H9 (cell line): ENCODE measurements at regions not wholly inside any gene's neighbourhood (a gene's known extent, or its start where the extent isn't known, plus 50 kb on each side); places are given as distances from the start of the nearest gene placed in this dataset.

Experiments
- DNase-seq: peaks from one replicate; pipeline ENCODE4 v3.0.0-alpha.2; 2017
- H2AFZ ChIP-seq: one replicate; pipeline ENCODE4 v1.6.1; 2013; ENCODE audit warnings: mild to moderate bottlenecking, low read length, control low read depth, moderate library complexity
- H2AK5ac ChIP-seq: 2 replicates; pipeline ENCODE4 v1.6.1; 2013; ENCODE audit warnings: low read length, control low read depth, mixed read lengths; ENCODE audit not compliant: insufficient read length
- H2BK120ac ChIP-seq: one replicate; pipeline ENCODE4 v1.6.1; 2013; ENCODE audit warnings: low read depth, mild to moderate bottlenecking, low read length, control low read depth, inconsistent platforms; ENCODE audit not compliant: poor library complexity, severe bottlenecking
- H2BK12ac ChIP-seq: 2 replicates; pipeline ENCODE4 v1.6.1; 2013; ENCODE audit warnings: low read length, control low read depth, mixed read lengths, low read depth; ENCODE audit not compliant: insufficient read length
- H2BK15ac ChIP-seq: 2 replicates; pipeline ENCODE4 v1.6.1; 2013; ENCODE audit warnings: low read depth, low read length, control low read depth
- H2BK20ac ChIP-seq: one replicate; pipeline ENCODE4 v1.6.1; 2013; ENCODE audit warnings: low read depth, mild to moderate bottlenecking, low read length, control low read depth, inconsistent platforms; ENCODE audit not compliant: poor library complexity, severe bottlenecking
- H2BK5ac ChIP-seq: 2 replicates; pipeline ENCODE4 v1.6.1; 2013; ENCODE audit warnings: low read length, control low read depth, mixed read lengths; ENCODE audit not compliant: insufficient read length
- H3K14ac ChIP-seq: 2 replicates; pipeline ENCODE4 v1.6.1; 2013; ENCODE audit warnings: low read length, control low read depth; ENCODE audit not compliant: insufficient read depth
- H3K18ac ChIP-seq: 2 replicates; pipeline ENCODE4 v1.6.1; 2013; ENCODE audit warnings: low read depth, mild to moderate bottlenecking, mixed read lengths, low read length, control low read depth; ENCODE audit not compliant: insufficient read length
- H3K23ac ChIP-seq: 2 replicates; pipeline ENCODE4 v1.6.1; 2013; ENCODE audit warnings: low read length, control low read depth, mixed read lengths, low read depth; ENCODE audit not compliant: insufficient read length
- H3K23me2 ChIP-seq: 2 replicates; pipeline ENCODE4 v1.6.1; 2013; ENCODE audit warnings: low read depth, mild to moderate bottlenecking, mixed read lengths, low read length, control low read depth; ENCODE audit not compliant: insufficient read length, poor library complexity, severe bottlenecking
- H3K27ac ChIP-seq: 2 replicates; pipeline ENCODE4 v1.5.1; 2013; ENCODE audit warnings: low read length, control low read depth, mixed read lengths, low read depth; ENCODE audit not compliant: insufficient read length
- H3K27me3 ChIP-seq: 2 replicates; pipeline ENCODE4 v1.6.1; 2013; ENCODE audit warnings: low read length, control low read depth, inconsistent platforms; ENCODE audit not compliant: insufficient read depth
- H3K4ac ChIP-seq: 2 replicates; pipeline ENCODE4 v1.6.1; 2013; ENCODE audit warnings: low read depth, mild to moderate bottlenecking, control low read depth, inconsistent platforms, low read length, moderate library complexity
- H3K4me1 ChIP-seq: 2 replicates; pipeline ENCODE4 v1.6.1; 2013; ENCODE audit warnings: low read length, control low read depth, inconsistent platforms; ENCODE audit not compliant: insufficient read depth
- H3K4me2 ChIP-seq: 2 replicates; pipeline ENCODE4 v1.6.1; 2013; ENCODE audit warnings: low read length, control low read depth, mixed read lengths; ENCODE audit not compliant: insufficient read length, insufficient read depth
- H3K56ac ChIP-seq: 2 replicates; pipeline ENCODE4 v1.6.1; 2013; ENCODE audit warnings: low read depth, mild to moderate bottlenecking, mixed read lengths, low read length, control low read depth; ENCODE audit not compliant: insufficient read length
- H3K79me1 ChIP-seq: 2 replicates; pipeline ENCODE4 v1.6.1; 2013; ENCODE audit warnings: low read depth, mild to moderate bottlenecking, moderate library complexity, low read length, control low read depth, inconsistent platforms; ENCODE audit not compliant: insufficient read depth, poor library complexity, severe bottlenecking
- H3K79me2 ChIP-seq: 2 replicates; pipeline ENCODE4 v1.6.1; 2013; ENCODE audit warnings: low read length, control low read depth, inconsistent platforms; ENCODE audit not compliant: insufficient read depth
- H3K9ac ChIP-seq: 2 replicates; pipeline ENCODE4 v1.6.1; 2013; ENCODE audit warnings: low read length, control low read depth, mixed read lengths; ENCODE audit not compliant: insufficient read length; ENCODE audit errors: extremely low read depth
- H3K9me3 ChIP-seq: one replicate; pipeline ENCODE4 v1.6.1; 2013; ENCODE audit warnings: low read depth, low read length, inconsistent platforms; ENCODE audit not compliant: control insufficient read depth
- H3T11ph ChIP-seq: one replicate; pipeline ENCODE4 v1.6.1; 2013; ENCODE audit warnings: mild to moderate bottlenecking, low read length, control low read depth, inconsistent platforms
- H4K20me1 ChIP-seq: one replicate; pipeline ENCODE4 v1.6.1; 2013; ENCODE audit not compliant: control insufficient read depth, insufficient read length, insufficient read depth
- H4K5ac ChIP-seq: 2 replicates; pipeline ENCODE4 v1.6.1; 2013; ENCODE audit warnings: low read depth, mild to moderate bottlenecking, mixed read lengths, low read length, control low read depth; ENCODE audit not compliant: insufficient read length
- H4K8ac ChIP-seq: replicated peaks from 2 replicates; pipeline ENCODE4 v1.6.1; 2013; ENCODE audit warnings: low read length, control low read depth, mixed read lengths, low read depth; ENCODE audit not compliant: insufficient read length
- H4K91ac ChIP-seq: 2 replicates; pipeline ENCODE4 v1.6.1; 2013; ENCODE audit warnings: low read depth, mild to moderate bottlenecking, moderate library complexity, mixed read lengths, low read length, control low read depth; ENCODE audit not compliant: insufficient read length
- H3K27ac Mint-ChIP-seq, 3 experiments: 2 replicates in 2 of 3; 3 replicates in 1 of 3; pipeline ENCODE4 v1.8.0; 2020 to 2021; ENCODE audit warnings: mixed read lengths in 3 of 3, mild to moderate bottlenecking in 1 of 3, moderate library complexity in 1 of 3
- H3K27me3 Mint-ChIP-seq: 2 replicates; pipeline ENCODE4 v1.8.0; 2021; ENCODE audit warnings: low read depth, mild to moderate bottlenecking, moderate library complexity, mixed read lengths
- H3K36me3 Mint-ChIP-seq, 3 experiments: 2 replicates in 2 of 3; 3 replicates in 1 of 3; pipeline ENCODE4 v1.8.0; 2020 to 2021; ENCODE audit warnings: low read depth in 3 of 3, mixed read lengths in 3 of 3; ENCODE audit not compliant: insufficient read depth in 1 of 3
- H3K4me1 Mint-ChIP-seq, 2 experiments: 2 replicates each; pipeline ENCODE4 v1.8.0; 2020; ENCODE audit warnings: mixed read lengths in 2 of 2
- H3K4me3 Mint-ChIP-seq, 2 experiments: 2 replicates in 1 of 2; 3 replicates in 1 of 2; pipeline ENCODE4 v1.8.0; 2020 to 2021; ENCODE audit warnings: mild to moderate bottlenecking in 2 of 2, mixed read lengths in 2 of 2, moderate library complexity in 1 of 2
- H3K9me3 Mint-ChIP-seq, 2 experiments: 2 replicates in 1 of 2; 3 replicates in 1 of 2; pipeline ENCODE4 v1.8.0; 2020; ENCODE audit warnings: mild to moderate bottlenecking in 2 of 2, mixed read lengths in 2 of 2, moderate library complexity in 1 of 2
- WGBS: extraction: QIAGEN DNeasy Blood & Tissue Kit; methylation state at CpG from one replicate; pipeline ENCODE4 v1.1.7; 2013; ENCODE audit warnings: missing lambda C conversion rate, low lambda C conversion rate, mixed read lengths; ENCODE audit not compliant: insufficient read length; ENCODE audit errors: extremely low coverage; 5-methylcytosine and 5-hydroxymethylcytosine counted together
- TF ChIP-seq, protein P1 (sequence below): fragments of 200-600 bp; sonication (generic); conservative IDR thresholded peaks from 3 replicates; pipeline ENCODE4 v1.8.0; 2021; ENCODE audit warnings: antibody characterized with exemption, mild to moderate bottlenecking

DNA sequence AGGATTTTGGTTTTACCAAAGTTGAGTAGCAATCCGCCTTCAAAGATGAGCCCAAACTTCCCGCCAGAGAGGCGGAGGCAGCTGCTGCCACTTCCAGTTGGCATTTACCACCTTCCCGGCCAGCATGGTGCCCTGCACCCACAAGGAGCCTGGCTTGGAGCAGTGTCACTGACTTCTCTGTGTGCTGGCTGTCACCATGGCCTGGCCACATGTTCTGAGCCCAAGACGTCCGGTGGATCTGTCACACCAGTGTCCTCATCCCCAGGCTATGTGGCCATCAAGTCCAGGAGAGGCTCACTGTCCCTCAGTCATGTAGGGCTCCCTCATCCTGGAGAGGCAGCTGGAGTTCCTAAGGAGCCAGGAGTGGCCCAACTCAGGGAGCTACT is 100.6 kb downstream of the ACKR3 start:
- H3K23me2 ChIP-seq = no peaks in the 10 kb centered on the region
- no peak overlapping the region for H3K18ac ChIP-seq
- H3T11ph ChIP-seq = no peak overlapping the region
- no peak overlapping the region for H3K4ac ChIP-seq
- TF ChIP-seq, protein P1, sequence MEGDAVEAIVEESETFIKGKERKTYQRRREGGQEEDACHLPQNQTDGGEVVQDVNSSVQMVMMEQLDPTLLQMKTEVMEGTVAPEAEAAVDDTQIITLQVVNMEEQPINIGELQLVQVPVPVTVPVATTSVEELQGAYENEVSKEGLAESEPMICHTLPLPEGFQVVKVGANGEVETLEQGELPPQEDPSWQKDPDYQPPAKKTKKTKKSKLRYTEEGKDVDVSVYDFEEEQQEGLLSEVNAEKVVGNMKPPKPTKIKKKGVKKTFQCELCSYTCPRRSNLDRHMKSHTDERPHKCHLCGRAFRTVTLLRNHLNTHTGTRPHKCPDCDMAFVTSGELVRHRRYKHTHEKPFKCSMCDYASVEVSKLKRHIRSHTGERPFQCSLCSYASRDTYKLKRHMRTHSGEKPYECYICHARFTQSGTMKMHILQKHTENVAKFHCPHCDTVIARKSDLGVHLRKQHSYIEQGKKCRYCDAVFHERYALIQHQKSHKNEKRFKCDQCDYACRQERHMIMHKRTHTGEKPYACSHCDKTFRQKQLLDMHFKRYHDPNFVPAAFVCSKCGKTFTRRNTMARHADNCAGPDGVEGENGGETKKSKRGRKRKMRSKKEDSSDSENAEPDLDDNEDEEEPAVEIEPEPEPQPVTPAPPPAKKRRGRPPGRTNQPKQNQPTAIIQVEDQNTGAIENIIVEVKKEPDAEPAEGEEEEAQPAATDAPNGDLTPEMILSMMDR = no peak
- peaks cover 29 to 31% of the 10 kb centered on the region in 2 experiments for H3K9me3 Mint-ChIP-seq
- H3K79me1 ChIP-seq = no peaks in the 10 kb centered on the region
- H3K56ac ChIP-seq = no peak overlapping the region
- no peak overlapping the region for H3K23ac ChIP-seq
- H3K79me2 ChIP-seq = no peaks in the 10 kb centered on the region
- no peak overlapping the region for H4K91ac ChIP-seq
- peaks cover 10 to 13% of the 10 kb centered on the region in 2 experiments for H3K4me1 Mint-ChIP-seq
- H3K27ac ChIP-seq = no peak overlapping the region
- no peak overlapping the region for H2BK5ac ChIP-seq
- H2AFZ ChIP-seq = no peak overlapping the region
- H2AK5ac ChIP-seq = no peak overlapping the region
- H2BK20ac ChIP-seq = no peak overlapping the region
- peaks cover 12 to 32% (median 15%) of the 10 kb centered on the region in 3 experiments for H3K36me3 Mint-ChIP-seq
- no peak overlapping the region for H3K4me3 Mint-ChIP-seq
- H2BK15ac ChIP-seq = no peak overlapping the region
- no CpG with 5 or more reads among the region's 6 CpGs for WGBS
- H2BK12ac ChIP-seq = no peak overlapping the region
- no peaks in the 10 kb centered on the region for H3K4me1 ChIP-seq
- no peak overlapping the region for H3K14ac ChIP-seq
- no peak overlapping the region for H4K5ac ChIP-seq
- no peak overlapping the region for H4K8ac ChIP-seq
- H2BK120ac ChIP-seq = no peak overlapping the region
- peaks cover 4% of the 10 kb centered on the region for H3K27me3 Mint-ChIP-seq
- no peak overlapping the region for H3K27ac Mint-ChIP-seq
- DNase-seq = no peak
- no peak overlapping the region for H3K4me2 ChIP-seq
- no peaks in the 10 kb centered on the region for H3K27me3 ChIP-seq
- H4K20me1 ChIP-seq = no peaks in the 10 kb centered on the region
- H3K9me3 ChIP-seq = no peaks in the 10 kb centered on the region
- no peak overlapping the region for H3K9ac ChIP-seq
